Neural progenitor cell (in vitro differentiated cells): ENCODE measurements at regions not wholly inside any gene's neighbourhood (a gene's known extent, or its start where the extent isn't known, plus 50 kb on each side); places are given as distances from the start of the nearest gene placed in this dataset.

Experiments
- DNase-seq: peaks from one replicate; pipeline ENCODE4 v3.0.0-alpha.2; 2016; ENCODE audit warnings: low spot score
- H2AFZ ChIP-seq: fragments of 200-600 bp; sonication (generic); replicated peaks from 2 replicates; pipeline ENCODE4 v1.6.1; 2016; ENCODE audit warnings: antibody characterized with exemption
- H3F3A ChIP-seq: fragments of 200-600 bp; sonication (generic); 2 replicates; pipeline ENCODE4 v1.6.1; 2016; ENCODE audit warnings: antibody characterized with exemption, low read depth
- H3K27ac ChIP-seq: fragments of 200-600 bp; sonication (generic); 2 replicates; pipeline ENCODE4 v1.5.1; 2016; ENCODE audit warnings: mild to moderate bottlenecking
- H3K27me3 ChIP-seq: fragments of 200-600 bp; sonication (generic); 2 replicates; pipeline ENCODE4 v1.6.1; 2016; ENCODE audit warnings: mild to moderate bottlenecking, moderate library complexity
- H3K36me3 ChIP-seq: fragments of 200-600 bp; sonication (generic); 2 replicates; pipeline ENCODE4 v1.5.1; 2016
- H3K4me1 ChIP-seq: fragments of 200-600 bp; sonication (generic); 2 replicates; pipeline ENCODE4 v1.6.1; 2016; ENCODE audit warnings: mixed run types
- H3K4me2 ChIP-seq: fragments of 200-600 bp; sonication (generic); 2 replicates; pipeline ENCODE4 v1.6.1; 2016
- H3K4me3 ChIP-seq: fragments of 200-600 bp; sonication (generic); 2 replicates; pipeline ENCODE4 v1.5.1; 2016
- H3K79me2 ChIP-seq: fragments of 200-600 bp; sonication (generic); 2 replicates; pipeline ENCODE4 v1.6.1; 2016; ENCODE audit warnings: low read depth
- H3K9ac ChIP-seq: fragments of 200-600 bp; sonication (generic); 2 replicates; pipeline ENCODE4 v1.6.1; 2016
- H3K9me3 ChIP-seq: fragments of 200-600 bp; sonication (generic); 2 replicates; pipeline ENCODE4 v1.5.1; 2016; ENCODE audit warnings: low read depth
- H4K20me1 ChIP-seq: fragments of 200-600 bp; sonication (generic); 2 replicates; pipeline ENCODE4 v1.6.1; 2016; ENCODE audit warnings: low read depth
- H3K27ac Mint-ChIP-seq: 3 replicates; pipeline ENCODE4 v1.8.0; 2021; ENCODE audit warnings: mixed read lengths
- H3K27me3 Mint-ChIP-seq: 2 replicates; pipeline ENCODE4 v1.8.0; 2022; ENCODE audit warnings: low read depth, mild to moderate bottlenecking, inconsistent platforms, moderate library complexity, mixed read lengths; ENCODE audit not compliant: insufficient read depth
- H3K36me3 Mint-ChIP-seq: 3 replicates; pipeline ENCODE4 v1.8.0; 2021; ENCODE audit warnings: mixed read lengths
- H3K4me1 Mint-ChIP-seq: 3 replicates; pipeline ENCODE4 v1.8.0; 2021; ENCODE audit warnings: mixed read lengths
- H3K4me3 Mint-ChIP-seq: 3 replicates; pipeline ENCODE4 v1.8.0; 2021; ENCODE audit warnings: mild to moderate bottlenecking, moderate library complexity, mixed read lengths
- H3K9me3 Mint-ChIP-seq: 3 replicates; pipeline ENCODE4 v1.8.0; 2020; ENCODE audit warnings: mixed read lengths
- EZH2 ChIP-seq: fragments of 200-600 bp; sonication (generic); IDR thresholded peaks from 2 replicates; pipeline ENCODE4 v1.6.1; 2017; ENCODE audit warnings: antibody characterized with exemption, mild to moderate bottlenecking, moderate library complexity
- EZH2phosphoT487 ChIP-seq: fragments of 200-600 bp; sonication (generic); IDR thresholded peaks from 2 replicates; pipeline ENCODE4 v1.6.1; 2017; ENCODE audit warnings: antibody characterized with exemption
- TF ChIP-seq, protein P1 (sequence below): fragments of 200-600 bp; sonication (generic); IDR thresholded peaks from 2 replicates; pipeline ENCODE4 v1.5.1; 2017; ENCODE audit warnings: antibody characterized with exemption, mild to moderate bottlenecking

- Mint-ChIP-seq H3K27ac (no peak overlapping the region), H3K36me3 (no peaks in the 10 kb centered on the region), H3K9me3 (peaks cover 3% of the 10 kb centered on the region), H3K4me1 (peaks cover 2% of the 10 kb centered on the region), H3K4me3 (no peak overlapping the region), H3K27me3 (peaks cover 4% of the 10 kb centered on the region)
- Histone ChIP-seq H3K27me3 (no peaks in the 10 kb centered on the region), H3K9me3 (no peaks in the 10 kb centered on the region), H4K20me1 (no peaks in the 10 kb centered on the region), H3K4me1 (no peaks in the 10 kb centered on the region), H3K27ac (no peak overlapping the region), H3K4me3 (no peak overlapping the region), H3F3A (no peaks in the 10 kb centered on the region), H3K79me2 (no peaks in the 10 kb centered on the region), H3K9ac (no peak overlapping the region), H3K4me2 (no peak overlapping the region), H3K36me3 (no peaks in the 10 kb centered on the region), H2AFZ (no peak overlapping the region)
- no peak for DNase-seq
- TF ChIP-seq EZH2phosphoT487, result no peak
- no peak for TF ChIP-seq EZH2
- TF ChIP-seq, protein P1, sequence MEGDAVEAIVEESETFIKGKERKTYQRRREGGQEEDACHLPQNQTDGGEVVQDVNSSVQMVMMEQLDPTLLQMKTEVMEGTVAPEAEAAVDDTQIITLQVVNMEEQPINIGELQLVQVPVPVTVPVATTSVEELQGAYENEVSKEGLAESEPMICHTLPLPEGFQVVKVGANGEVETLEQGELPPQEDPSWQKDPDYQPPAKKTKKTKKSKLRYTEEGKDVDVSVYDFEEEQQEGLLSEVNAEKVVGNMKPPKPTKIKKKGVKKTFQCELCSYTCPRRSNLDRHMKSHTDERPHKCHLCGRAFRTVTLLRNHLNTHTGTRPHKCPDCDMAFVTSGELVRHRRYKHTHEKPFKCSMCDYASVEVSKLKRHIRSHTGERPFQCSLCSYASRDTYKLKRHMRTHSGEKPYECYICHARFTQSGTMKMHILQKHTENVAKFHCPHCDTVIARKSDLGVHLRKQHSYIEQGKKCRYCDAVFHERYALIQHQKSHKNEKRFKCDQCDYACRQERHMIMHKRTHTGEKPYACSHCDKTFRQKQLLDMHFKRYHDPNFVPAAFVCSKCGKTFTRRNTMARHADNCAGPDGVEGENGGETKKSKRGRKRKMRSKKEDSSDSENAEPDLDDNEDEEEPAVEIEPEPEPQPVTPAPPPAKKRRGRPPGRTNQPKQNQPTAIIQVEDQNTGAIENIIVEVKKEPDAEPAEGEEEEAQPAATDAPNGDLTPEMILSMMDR, result no peak
These were observed 149.8 kb downstream of the PTPN20 start for GRCh38 chr10:47060993-47061500.

DNA sequence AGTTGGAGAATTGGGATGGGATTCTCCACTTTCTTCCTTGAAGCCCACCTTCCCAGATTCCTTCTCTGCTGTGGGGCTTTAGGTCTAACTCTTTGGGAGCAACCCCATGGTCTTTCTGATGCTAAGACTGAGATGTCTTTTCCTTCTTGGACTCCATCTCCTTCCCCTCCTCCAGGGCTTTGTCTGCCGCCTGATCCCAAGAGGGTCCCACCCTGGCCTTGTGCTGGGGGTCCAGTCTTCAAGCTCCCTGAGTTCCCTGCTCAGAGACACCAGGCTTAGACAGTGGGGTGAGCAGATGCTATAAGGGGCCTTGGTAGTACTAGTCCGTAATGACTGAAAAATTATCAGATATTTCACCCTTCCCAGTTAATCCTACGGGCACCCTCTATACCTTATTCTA lies 150.5 kb downstream of the PTPN20 start:
- Histone ChIP-seq H3K9ac (no peak overlapping the region), H2AFZ (no peak overlapping the region), H4K20me1 (no peaks in the 10 kb centered on the region), H3F3A (no peaks in the 10 kb centered on the region), H3K9me3 (no peaks in the 10 kb centered on the region), H3K4me2 (no peak overlapping the region), H3K36me3 (no peaks in the 10 kb centered on the region), H3K27me3 (no peaks in the 10 kb centered on the region), H3K27ac (no peak overlapping the region), H3K4me1 (no peaks in the 10 kb centered on the region), H3K79me2 (no peaks in the 10 kb centered on the region), H3K4me3 (no peak overlapping the region)
- no peaks in the 10 kb centered on the region for H3K36me3 Mint-ChIP-seq
- DNase-seq, result no peak
- peaks cover 2% of the 10 kb centered on the region for H3K4me1 Mint-ChIP-seq
- TF ChIP-seq, protein P1, result no peak
- TF ChIP-seq EZH2phosphoT487 (no peak), EZH2 (no peak)
- H3K4me3 Mint-ChIP-seq, result no peak overlapping the region
- peaks cover 3% of the 10 kb centered on the region for H3K9me3 Mint-ChIP-seq
- H3K27ac Mint-ChIP-seq, result no peak overlapping the region
- peaks cover 4% of the 10 kb centered on the region for H3K27me3 Mint-ChIP-seq

- no peak overlapping the region for H3K4me2 ChIP-seq
- no peak overlapping the region for H3K9ac ChIP-seq
- Mint-ChIP-seq H3K36me3 (no peaks in the 10 kb centered on the region), H3K9me3 (no peaks in the 10 kb centered on the region), H3K27ac (no peak overlapping the region), H3K4me3 (no peak overlapping the region), H3K27me3 (peaks cover 4% of the 10 kb centered on the region), H3K4me1 (peaks cover 2% of the 10 kb centered on the region)
- H3K27me3 ChIP-seq, result no peaks in the 10 kb centered on the region
- H3K36me3 ChIP-seq, result no peaks in the 10 kb centered on the region
- no peak overlapping the region for H3K27ac ChIP-seq
- no peak overlapping the region for H2AFZ ChIP-seq
- no peaks in the 10 kb centered on the region for H3K79me2 ChIP-seq
- TF ChIP-seq EZH2 (no peak), EZH2phosphoT487 (no peak)
- TF ChIP-seq, protein P1, result peak; percentile 38
- no peaks in the 10 kb centered on the region for H3K9me3 ChIP-seq
- H3K4me3 ChIP-seq, result no peak overlapping the region
- peak; percentile 34 for DNase-seq
- H3K4me1 ChIP-seq, result no peaks in the 10 kb centered on the region
- no peaks in the 10 kb centered on the region for H3F3A ChIP-seq
- no peaks in the 10 kb centered on the region for H4K20me1 ChIP-seq
These were observed 151.4 kb downstream of the PTPN20 start for GRCh38 chr10:47062441-47063200.
